HG02870 (cell line): ENCODE measurements at regions not wholly inside any gene's neighbourhood (a gene's known extent, or its start where the extent isn't known, plus 50 kb on each side); places are given as distances from the start of the nearest gene placed in this dataset.
A peak's percentile ranks its signal among the peaks of the same experiment; 100 is the strongest.
"Not testable (repeated sequence)": the region's sequence is repeated elsewhere in the genome, so short reads cannot be mapped to it uniquely, and the experiment has no call there.

Source experiments
- ATAC-seq: cut with Tn5 transposase; IDR thresholded peaks from one replicate; pipeline ENCODE4 v1.9.1; 2021; ENCODE audit warnings: mild to moderate bottlenecking, moderate library complexity; ENCODE audit not compliant: unreplicated experiment

GRCh38 chr4:123209436-123209835 lies 187.2 kb upstream of the SPRY1 start:
- ATAC-seq = no peak

- ATAC-seq = no peak
Measured at GRCh38 chr4:123215536-123215935, 181.1 kb upstream of the SPRY1 start.

DNA sequence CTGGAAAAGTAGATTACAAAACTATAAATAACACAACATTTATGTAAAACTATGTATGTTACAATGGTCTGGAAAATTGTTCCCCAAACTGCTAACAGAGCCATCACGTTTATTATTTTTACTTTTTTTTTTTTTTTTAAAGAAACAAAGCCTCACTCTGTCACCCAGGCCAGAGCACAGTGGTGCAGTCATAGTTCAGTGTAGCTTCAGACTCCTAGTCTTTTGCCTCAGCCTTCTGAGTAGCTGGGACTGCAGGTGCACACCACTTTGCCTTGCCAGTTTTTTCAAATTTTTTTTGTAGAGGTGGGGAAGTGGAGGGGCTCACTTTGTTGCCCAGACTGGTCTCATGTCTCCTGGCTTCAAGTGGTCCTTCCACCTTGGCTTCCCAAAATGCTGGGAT lies 180.1 kb upstream of the SPRY1 start:
- ATAC-seq = no peak

GRCh38 chr4:123216946-123217345 lies 179.6 kb upstream of the SPRY1 start:
- ATAC-seq = no peak

- ATAC-seq = no peak
Measured at GRCh38 chr4:123217664-123218063, 178.9 kb upstream of the SPRY1 start.

DNA sequence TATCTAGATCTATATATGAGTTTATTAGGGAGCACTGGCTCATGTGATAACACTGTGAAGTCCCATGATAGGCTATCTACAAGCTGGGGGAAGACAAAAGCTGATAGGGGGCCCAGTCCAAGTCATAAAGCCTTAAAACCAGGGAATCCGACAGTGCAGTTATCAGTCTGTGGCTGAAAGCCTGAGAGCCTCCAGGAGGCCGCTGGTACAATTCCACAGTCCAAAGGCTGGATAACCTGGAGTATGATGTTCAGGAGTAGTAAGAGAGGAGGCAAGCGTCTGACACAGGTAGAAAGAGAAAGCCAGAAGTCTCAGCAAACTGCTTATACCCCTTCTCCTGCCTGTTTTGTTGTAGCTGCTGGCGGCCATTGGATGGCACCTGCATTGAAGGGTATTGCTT lies 177.6 kb upstream of the SPRY1 start:
- ATAC-seq = no peak

DNA sequence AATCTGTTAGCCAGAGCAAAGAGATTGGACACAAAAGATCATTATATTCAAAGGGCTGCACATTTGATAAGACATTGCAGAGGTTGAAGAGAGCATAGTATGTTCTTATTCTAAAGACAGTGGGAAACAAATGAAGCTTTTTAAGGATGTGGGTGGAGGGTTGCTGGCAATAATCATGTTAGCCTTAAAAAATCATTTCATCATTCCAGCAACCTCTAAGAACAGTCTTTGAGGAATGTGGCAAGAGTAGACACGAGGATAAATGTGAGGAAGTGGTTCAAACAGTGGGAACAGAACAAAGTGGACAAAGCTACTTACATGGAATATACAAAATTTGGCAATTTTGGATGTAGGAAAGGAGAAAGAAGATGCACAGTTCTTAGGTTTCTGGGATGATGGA lies 167.3 kb upstream of the SPRY1 start:
- ATAC-seq = no peak

GRCh38 chr4:123230061-123230460 lies 166.5 kb upstream of the SPRY1 start:
- no peak for ATAC-seq

- ATAC-seq = no peak
Measured at GRCh38 chr4:123232439-123232838, 164.2 kb upstream of the SPRY1 start.

- ATAC-seq = no peak
Measured at GRCh38 chr4:123233136-123233768, 163.3 kb upstream of the SPRY1 start.

DNA sequence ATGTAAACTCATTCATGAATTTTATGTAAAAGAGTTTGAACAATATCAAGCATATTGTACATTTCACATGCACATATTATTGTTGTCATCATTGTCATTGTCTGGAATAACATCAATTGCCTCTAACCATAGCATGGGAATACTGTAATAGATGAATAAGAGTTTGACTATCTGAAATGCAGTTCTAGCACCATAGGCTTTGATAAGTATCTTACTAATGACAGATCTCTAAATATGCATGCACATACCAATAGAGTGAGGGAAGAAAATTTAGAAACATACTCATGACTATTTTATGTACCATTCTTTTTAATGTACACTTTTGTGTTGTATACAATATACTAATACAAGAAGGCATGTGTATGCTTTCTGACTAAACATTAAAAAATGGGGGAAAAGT lies 161.6 kb upstream of the SPRY1 start:
- no peak for ATAC-seq

DNA sequence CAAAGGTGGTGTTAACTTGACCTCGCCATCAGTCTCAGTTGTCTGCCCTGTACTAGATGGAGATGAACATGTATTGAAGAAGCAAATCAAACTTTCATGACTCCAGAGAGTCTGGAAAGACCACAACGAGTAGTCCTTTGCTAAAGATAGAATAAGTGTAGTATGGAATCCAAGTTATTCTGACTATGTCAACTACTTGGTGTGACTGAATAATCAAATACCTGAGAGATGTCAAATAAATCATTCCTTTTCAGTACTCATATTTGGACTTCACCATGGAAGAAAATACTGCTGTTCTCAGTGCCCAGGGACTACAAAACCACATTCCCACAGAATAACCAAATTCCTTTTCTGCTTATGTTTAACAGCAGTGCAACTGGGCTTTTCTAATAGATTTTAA lies 161.2 kb upstream of the SPRY1 start:
- ATAC-seq = no peak

GRCh38 chr4:123236606-123237005 lies 160.0 kb upstream of the SPRY1 start:
- ATAC-seq = no peak

GRCh38 chr4:123240286-123240685 lies 156.3 kb upstream of the SPRY1 start:
- not testable (repeated sequence) for ATAC-seq

- ATAC-seq = not testable (repeated sequence)
Measured at GRCh38 chr4:123243220-123243619, 153.4 kb upstream of the SPRY1 start.

DNA sequence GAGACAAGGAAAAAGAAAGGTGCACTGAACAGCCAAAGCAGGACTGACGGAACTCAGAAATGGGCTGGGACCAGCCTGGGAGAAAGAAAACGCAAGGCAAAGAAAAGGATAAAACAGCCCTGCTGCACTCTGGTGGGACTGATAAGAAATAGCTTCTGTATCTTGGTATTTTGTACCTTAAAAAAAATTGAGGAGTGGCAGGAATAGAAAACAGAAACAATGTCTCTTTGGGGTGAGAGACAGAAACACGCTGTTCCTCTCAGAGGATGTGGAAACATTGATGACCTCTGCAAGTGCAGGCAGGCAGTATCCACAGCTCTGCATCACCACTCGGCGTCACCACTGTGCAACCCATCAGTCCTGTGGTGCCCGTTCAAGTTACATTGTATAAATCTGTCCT lies 152.5 kb upstream of the SPRY1 start:
- ATAC-seq = peak; percentile 58

DNA sequence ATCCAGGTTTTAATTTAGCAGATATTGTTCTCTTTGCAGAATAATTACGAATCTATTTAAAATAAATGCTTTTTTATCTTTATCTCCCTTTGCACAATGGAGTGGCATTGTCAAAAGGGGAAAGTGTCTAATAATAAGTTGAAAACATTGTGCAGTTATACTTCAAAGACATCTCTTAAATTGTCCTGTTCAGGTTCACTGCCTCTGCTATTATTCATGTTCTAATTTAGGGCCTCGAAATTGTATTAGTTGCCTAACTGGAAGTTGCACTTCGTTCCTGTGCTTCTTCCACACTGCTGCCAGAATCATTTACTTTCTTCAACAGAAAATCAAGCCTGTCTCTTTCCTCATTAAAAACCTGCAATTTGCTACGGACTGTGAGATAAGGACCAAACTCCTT lies 150.5 kb upstream of the SPRY1 start:
- no peak for ATAC-seq

DNA sequence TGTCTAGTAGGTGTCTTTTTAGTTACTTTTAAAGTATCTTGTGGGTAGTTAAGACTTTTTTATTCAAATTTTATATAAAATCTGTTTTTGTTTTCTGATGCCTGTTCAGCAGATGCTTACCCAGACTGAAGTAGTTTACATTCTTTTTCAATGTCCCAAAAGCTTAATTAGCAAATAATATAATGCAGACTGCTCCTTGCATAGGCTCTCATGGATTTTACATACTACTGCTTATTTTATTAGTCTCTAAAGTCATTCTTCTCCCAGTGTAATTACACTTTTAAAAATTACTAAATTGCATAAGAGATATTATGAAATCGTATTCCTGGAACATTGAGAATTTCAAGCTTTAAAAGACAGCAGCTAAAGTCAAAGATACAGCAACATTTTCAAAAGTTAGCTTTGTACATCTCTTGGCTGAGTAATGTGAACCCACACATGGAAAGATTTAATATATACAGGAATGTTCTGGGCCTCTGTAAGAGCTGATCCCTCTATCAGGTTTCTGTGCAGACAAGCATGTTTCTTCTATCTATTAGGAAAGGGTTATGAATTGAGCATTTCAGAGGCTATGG lies 148.4 kb upstream of the SPRY1 start:
- no peak for ATAC-seq

DNA sequence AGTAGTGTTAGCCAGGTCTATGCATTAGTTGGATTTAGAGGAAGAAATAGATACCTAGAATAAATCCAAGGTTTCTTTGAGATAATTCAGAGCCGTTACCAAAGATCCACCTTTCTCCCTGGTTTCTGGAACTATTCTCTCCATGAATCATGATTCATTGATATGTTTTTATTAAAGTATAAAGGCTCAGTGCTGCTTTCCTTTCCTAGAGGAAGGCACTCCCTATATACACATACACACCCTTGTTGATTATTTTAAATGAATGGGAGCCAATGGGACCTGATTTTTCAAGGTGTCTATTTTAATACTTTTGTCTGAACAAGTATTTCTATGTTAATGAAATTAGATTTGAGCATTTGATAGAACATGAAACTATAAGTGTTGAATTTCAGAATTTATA lies 146.8 kb upstream of the SPRY1 start:
- ATAC-seq = no peak

- no peak for ATAC-seq
Measured at GRCh38 chr4:123250843-123251242, 145.8 kb upstream of the SPRY1 start.

- ATAC-seq = no peak
Measured at GRCh38 chr4:123255971-123256370, 140.6 kb upstream of the SPRY1 start.

DNA sequence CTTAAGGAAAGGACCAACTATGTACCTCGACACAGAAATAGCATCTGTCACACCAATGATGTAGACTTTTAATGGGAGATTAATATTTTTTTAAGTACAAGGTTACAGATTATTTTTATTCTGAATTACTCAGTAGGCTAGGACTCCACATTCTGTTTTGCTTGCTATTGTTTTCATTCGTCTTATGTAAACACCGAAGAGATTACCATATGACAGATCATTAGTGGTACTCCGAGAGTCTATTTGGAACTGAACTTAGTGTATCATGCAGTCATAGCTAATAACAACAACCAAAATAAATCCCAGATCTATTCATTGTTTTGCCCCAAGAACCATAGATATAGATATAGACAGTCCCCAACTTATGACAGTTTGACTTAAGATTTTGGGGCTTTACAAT lies 139.7 kb upstream of the SPRY1 start:
- ATAC-seq = no peak

- no peak for ATAC-seq
Measured at GRCh38 chr4:123257591-123257990, 139.0 kb upstream of the SPRY1 start.
